ENCODE measurements at regions not wholly inside any gene's neighbourhood (a gene's known extent, or its start where the extent isn't known, plus 50 kb on each side); places are given as distances from the start of the nearest gene placed in this dataset.

DNA sequence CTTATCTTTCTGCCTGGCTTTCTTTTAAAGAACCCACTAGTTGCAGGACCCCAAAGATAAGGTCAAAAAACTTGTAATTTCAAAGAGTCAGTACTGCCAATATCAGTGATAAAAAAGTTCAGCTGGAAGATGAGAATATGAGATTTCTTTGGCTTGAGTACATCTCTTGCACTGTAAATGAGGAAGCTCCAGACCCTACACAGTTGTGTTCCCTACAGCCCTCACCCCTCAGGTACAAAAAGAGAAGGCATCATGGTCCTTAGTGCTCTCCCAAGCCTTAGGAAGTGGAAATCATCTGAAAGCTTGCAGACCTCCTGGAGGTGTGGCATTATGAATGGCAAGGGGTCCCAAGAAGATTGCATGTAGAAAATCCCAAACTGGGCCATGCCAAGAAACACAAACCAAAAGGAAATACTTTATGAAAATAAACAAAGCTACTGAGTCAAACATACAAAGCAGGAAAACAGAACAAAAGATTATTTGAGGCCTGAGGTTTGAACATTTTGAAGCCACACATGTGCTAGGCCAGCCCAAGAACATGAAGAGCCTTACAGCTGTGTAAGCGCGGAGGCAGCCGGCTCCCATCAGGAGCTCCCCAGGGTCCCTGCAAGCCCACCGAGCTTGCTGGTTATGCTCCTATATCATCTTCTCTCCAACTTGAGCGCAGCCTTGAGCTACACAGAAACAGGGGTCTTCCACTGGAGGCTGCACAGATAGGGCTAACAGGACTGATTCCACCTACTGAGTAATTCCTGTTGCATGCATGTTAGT lies 217.0 kb downstream of the OSR1 start:
- TF ChIP-seq ZFX (IDR thresholded peaks at IDR 0.05) = no peak
- TF ChIP-seq, protein P1, sequence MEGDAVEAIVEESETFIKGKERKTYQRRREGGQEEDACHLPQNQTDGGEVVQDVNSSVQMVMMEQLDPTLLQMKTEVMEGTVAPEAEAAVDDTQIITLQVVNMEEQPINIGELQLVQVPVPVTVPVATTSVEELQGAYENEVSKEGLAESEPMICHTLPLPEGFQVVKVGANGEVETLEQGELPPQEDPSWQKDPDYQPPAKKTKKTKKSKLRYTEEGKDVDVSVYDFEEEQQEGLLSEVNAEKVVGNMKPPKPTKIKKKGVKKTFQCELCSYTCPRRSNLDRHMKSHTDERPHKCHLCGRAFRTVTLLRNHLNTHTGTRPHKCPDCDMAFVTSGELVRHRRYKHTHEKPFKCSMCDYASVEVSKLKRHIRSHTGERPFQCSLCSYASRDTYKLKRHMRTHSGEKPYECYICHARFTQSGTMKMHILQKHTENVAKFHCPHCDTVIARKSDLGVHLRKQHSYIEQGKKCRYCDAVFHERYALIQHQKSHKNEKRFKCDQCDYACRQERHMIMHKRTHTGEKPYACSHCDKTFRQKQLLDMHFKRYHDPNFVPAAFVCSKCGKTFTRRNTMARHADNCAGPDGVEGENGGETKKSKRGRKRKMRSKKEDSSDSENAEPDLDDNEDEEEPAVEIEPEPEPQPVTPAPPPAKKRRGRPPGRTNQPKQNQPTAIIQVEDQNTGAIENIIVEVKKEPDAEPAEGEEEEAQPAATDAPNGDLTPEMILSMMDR (conservative IDR thresholded peaks at IDR 0.05) = no peak
- no peak overlapping the region for H3K27ac ChIP-seq

- no peak overlapping the region for H3K27ac ChIP-seq
- TF ChIP-seq, protein P1 (conservative IDR thresholded peaks at IDR 0.05) = no peak
- TF ChIP-seq ZFX (IDR thresholded peaks at IDR 0.05) = no peak
These were observed 217.8 kb downstream of the OSR1 start for GRCh38 chr2:19140463-19141208.

DNA sequence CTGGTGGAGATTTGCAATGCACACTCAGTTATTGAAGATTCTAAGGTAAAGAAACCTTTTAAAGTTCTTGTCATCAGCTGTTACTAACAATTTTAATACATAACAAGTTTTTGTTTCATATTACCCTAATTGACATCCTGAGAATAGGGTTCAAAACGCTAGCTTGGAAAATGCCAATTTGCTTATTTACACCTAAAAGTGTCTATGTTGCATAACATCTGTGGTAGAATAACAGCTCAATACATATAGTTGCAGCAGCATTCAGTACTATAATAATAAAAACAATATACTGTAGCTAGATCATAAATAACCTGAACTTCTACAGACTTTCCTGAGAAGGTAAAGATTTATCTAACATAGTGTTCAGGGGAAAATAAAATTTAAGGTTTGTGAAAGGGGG lies 219.0 kb downstream of the OSR1 start:
- H3K27ac ChIP-seq = no peak overlapping the region
- no peak for TF ChIP-seq ZFX (IDR thresholded peaks at IDR 0.05)
- TF ChIP-seq, protein P1 (conservative IDR thresholded peaks at IDR 0.05) = no peak

DNA sequence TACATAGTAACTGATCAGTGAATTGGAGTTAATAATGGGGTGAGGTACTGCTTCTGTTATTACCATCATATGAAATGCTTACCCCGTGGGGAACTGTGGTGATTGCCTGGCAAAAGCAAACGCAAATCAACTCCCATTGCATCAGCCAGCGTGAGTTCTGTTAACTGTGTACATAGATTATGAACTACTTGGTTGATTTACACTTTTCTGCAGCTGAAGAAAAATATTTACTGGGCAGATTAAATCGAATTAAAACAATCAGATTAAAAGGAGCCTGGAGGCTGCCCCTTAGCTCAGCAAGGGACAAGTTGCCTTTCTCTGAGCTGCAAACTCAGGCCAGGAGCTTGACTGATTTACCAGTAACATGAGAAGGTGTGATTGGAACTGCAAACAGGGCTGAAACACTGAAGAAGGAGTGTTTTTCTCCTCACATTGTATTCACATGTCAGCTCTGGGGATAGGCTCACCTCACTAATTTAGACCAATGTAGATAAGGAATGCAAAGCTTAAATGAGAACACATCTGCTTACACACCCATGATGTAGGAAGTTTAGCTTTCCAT lies 220.1 kb downstream of the OSR1 start:
- H3K27ac ChIP-seq = no peak overlapping the region
- TF ChIP-seq, protein P1 (conservative IDR thresholded peaks at IDR 0.05) = no peak
- no peak for TF ChIP-seq ZFX (IDR thresholded peaks at IDR 0.05)

DNA sequence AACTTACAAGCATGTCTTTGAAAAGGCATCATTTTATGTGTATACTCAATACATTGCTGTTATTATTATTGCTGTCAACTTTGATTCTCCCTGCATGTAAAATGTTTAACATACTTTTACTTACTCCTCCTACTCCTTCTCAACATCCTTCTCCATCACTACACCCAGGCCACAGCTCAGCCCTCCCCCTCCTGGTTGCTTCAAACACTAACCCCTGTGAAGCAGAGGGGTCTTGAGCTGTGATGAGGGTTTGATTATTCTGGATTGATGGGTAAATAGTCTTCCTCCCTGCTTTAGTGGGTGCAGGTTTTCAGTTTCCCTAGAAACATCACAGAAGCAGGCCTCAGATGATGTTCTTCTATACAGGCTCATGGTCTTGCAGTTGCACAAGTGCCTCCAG lies 221.0 kb downstream of the OSR1 start:
- TF ChIP-seq ZFX (IDR thresholded peaks at IDR 0.05) = no peak
- TF ChIP-seq, protein P1 (conservative IDR thresholded peaks at IDR 0.05) = no peak
- H3K27ac ChIP-seq = no peak overlapping the region

DNA sequence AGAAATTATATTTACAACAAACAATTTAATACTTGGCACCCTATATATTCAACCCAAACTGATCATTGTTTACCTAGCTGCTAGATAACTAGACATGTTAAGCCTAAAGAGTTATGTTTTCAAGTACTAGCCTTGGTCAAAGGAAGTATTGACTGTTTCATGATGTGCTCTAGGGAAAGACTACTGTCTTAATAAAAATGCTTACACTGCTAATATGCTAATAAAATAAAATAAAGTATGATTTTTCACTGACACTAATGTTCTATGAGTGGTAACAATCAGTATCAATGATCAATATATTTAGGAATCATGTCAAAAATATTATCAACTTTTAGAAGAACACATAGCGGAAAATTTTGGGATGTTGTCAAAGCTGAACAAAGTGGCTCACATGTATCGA lies 225.5 kb downstream of the OSR1 start:
- TF ChIP-seq, protein P1 (conservative IDR thresholded peaks at IDR 0.05) = no peak
- no peak for TF ChIP-seq ZFX (IDR thresholded peaks at IDR 0.05)

GRCh38 chr2:19131871-19132270 lies 226.6 kb downstream of the OSR1 start:
- TF ChIP-seq, protein P1 (conservative IDR thresholded peaks at IDR 0.05) = no peak
- no peak for TF ChIP-seq ZFX (IDR thresholded peaks at IDR 0.05)

More for the DNA sequence above, 225.5 kb downstream of the OSR1 start:
- no peak overlapping the region for H3K27ac ChIP-seq

More at GRCh38 chr2:19131871-19132270, 226.6 kb downstream of the OSR1 start:
- no peak overlapping the region for H3K27ac ChIP-seq
